ENCODE measurements at regions not wholly inside any gene's neighbourhood (a gene's known extent, or its start where the extent isn't known, plus 50 kb on each side); places are given as distances from the start of the nearest gene placed in this dataset.

DNA sequence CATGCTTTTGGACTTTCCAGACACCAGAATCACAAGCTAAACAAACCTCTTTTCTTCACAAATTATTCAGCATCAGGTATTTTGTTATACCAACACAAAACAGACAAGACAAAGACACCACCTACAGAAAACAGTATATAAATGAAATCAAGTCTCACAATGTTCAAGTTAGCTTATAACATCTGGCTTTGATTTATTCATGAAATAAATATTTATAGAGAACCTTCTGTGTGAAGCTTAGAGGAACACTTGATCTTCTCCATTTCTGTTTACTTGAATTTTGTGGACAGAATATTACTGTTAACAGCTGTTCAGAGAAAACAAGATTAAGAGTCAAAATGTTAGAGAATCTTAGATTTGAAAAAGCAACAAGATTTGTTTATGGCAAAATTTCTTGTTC lies 137.4 kb upstream of the PRR16 start:
- H3K79me2 ChIP-seq (ENCODE audit: control insufficient read depth, low read length) = no peaks in the 10 kb centered on the region

DNA sequence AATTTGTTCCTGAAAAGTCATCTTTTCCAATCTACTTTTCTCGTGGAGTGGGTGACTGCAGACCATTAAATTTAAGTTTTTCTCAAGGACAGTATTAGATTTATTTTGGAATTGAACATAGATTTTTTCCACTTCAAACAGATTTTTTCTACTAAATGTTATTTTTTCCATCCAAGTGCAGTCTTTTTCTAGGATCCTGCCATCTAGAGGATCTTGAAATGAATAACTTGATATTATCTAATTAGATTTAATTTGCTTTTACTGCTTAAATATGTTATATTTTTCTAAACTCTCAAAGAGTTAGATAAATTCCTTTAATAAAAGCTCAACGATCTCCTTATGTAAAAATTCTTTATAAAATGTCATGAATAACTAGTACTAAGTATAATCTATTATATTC lies 136.9 kb upstream of the PRR16 start:
- Histone ChIP-seq H3K4me2 (ENCODE audit: low read length) (no peak overlapping the region), H3F3A (ENCODE audit: control insufficient read depth, insufficient read depth) (no peaks in the 10 kb centered on the region), H3K9me3 (ENCODE audit: control insufficient read depth, insufficient read depth, low read length) (no peaks in the 10 kb centered on the region), H3K36me3 (ENCODE audit: control insufficient read depth, low read length) (no peaks in the 10 kb centered on the region), H3K27ac (ENCODE audit: low read depth, low read length) (no peak overlapping the region), H3K79me2 (ENCODE audit: control insufficient read depth, low read length) (no peaks in the 10 kb centered on the region), H4K20me1 (ENCODE audit: control insufficient read depth, insufficient read depth, low read depth, low read length) (no peaks in the 10 kb centered on the region), H3K4me3 (ENCODE audit: low read length) (no peak overlapping the region), H3K4me1 (ENCODE audit: control insufficient read depth, low read length) (no peaks in the 10 kb centered on the region), H3K27me3 (ENCODE audit: control insufficient read depth, low read length) (no peaks in the 10 kb centered on the region), H3K9me2 (replicated peaks; ENCODE audit: control insufficient read depth, low read length) (no peaks in the 10 kb centered on the region)
- TF ChIP-seq, protein P1, sequence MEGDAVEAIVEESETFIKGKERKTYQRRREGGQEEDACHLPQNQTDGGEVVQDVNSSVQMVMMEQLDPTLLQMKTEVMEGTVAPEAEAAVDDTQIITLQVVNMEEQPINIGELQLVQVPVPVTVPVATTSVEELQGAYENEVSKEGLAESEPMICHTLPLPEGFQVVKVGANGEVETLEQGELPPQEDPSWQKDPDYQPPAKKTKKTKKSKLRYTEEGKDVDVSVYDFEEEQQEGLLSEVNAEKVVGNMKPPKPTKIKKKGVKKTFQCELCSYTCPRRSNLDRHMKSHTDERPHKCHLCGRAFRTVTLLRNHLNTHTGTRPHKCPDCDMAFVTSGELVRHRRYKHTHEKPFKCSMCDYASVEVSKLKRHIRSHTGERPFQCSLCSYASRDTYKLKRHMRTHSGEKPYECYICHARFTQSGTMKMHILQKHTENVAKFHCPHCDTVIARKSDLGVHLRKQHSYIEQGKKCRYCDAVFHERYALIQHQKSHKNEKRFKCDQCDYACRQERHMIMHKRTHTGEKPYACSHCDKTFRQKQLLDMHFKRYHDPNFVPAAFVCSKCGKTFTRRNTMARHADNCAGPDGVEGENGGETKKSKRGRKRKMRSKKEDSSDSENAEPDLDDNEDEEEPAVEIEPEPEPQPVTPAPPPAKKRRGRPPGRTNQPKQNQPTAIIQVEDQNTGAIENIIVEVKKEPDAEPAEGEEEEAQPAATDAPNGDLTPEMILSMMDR (IDR thresholded peaks at IDR 0.05; ENCODE audit: low read depth, low read length, poor library complexity, severe bottlenecking) = no peak
- no peak for TF ChIP-seq EZH2phosphoT487 (IDR thresholded peaks at IDR 0.05; ENCODE audit: borderline replicate concordance, low read length)

More for the DNA sequence above, 137.4 kb upstream of the PRR16 start:
- H3K4me3 ChIP-seq (ENCODE audit: low read length) = no peak overlapping the region
- no peaks in the 10 kb centered on the region for H3K27me3 ChIP-seq (ENCODE audit: control insufficient read depth, low read length)
- H3F3A ChIP-seq (ENCODE audit: control insufficient read depth, insufficient read depth) = no peaks in the 10 kb centered on the region
- H3K4me1 ChIP-seq (ENCODE audit: control insufficient read depth, low read length) = no peaks in the 10 kb centered on the region
- TF ChIP-seq, protein P1 (IDR thresholded peaks at IDR 0.05; ENCODE audit: low read depth, low read length, poor library complexity, severe bottlenecking) = no peak
- no peak for TF ChIP-seq EZH2phosphoT487 (IDR thresholded peaks at IDR 0.05; ENCODE audit: borderline replicate concordance, low read length)
- H3K9me2 ChIP-seq (replicated peaks; ENCODE audit: control insufficient read depth, low read length) = no peaks in the 10 kb centered on the region
- no peaks in the 10 kb centered on the region for H3K36me3 ChIP-seq (ENCODE audit: control insufficient read depth, low read length)
- no peak overlapping the region for H3K4me2 ChIP-seq (ENCODE audit: low read length)
- H3K27ac ChIP-seq (ENCODE audit: low read depth, low read length) = no peak overlapping the region
- no peaks in the 10 kb centered on the region for H4K20me1 ChIP-seq (ENCODE audit: control insufficient read depth, insufficient read depth, low read depth, low read length)
- H3K9me3 ChIP-seq (ENCODE audit: control insufficient read depth, insufficient read depth, low read length) = no peaks in the 10 kb centered on the region

DNA sequence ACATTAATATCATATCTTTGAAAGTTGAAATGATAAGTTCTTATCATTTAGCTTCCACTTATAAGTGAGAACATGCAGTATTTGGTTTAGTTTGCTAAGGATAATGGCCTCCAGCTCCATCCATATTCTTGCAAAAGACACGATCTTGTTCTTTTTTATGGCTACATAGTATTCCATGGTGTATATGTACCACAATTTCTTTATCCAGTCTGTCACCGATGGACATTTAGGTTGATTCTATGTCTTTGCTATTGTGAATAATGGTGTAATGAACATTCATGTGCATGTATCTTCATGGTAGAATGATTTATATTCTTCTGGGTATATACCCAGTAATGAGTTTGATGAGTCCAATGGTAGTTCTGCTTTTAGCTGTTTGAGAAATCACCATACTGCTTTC lies 135.0 kb upstream of the PRR16 start:
- Histone ChIP-seq H3K4me1 (ENCODE audit: control insufficient read depth, low read length) (no peaks in the 10 kb centered on the region), H3K4me3 (ENCODE audit: low read length) (no peak overlapping the region), H3K9me3 (ENCODE audit: control insufficient read depth, insufficient read depth, low read length) (no peaks in the 10 kb centered on the region), H3K27me3 (ENCODE audit: control insufficient read depth, low read length) (no peaks in the 10 kb centered on the region), H3K4me2 (ENCODE audit: low read length) (no peak overlapping the region), H3K27ac (ENCODE audit: low read depth, low read length) (no peak overlapping the region), H4K20me1 (ENCODE audit: control insufficient read depth, insufficient read depth, low read depth, low read length) (no peaks in the 10 kb centered on the region), H3K79me2 (ENCODE audit: control insufficient read depth, low read length) (no peaks in the 10 kb centered on the region), H3K36me3 (ENCODE audit: control insufficient read depth, low read length) (no peaks in the 10 kb centered on the region), H3F3A (ENCODE audit: control insufficient read depth, insufficient read depth) (no peaks in the 10 kb centered on the region), H3K9me2 (replicated peaks; ENCODE audit: control insufficient read depth, low read length) (no peaks in the 10 kb centered on the region)
- no peak for TF ChIP-seq EZH2phosphoT487 (IDR thresholded peaks at IDR 0.05; ENCODE audit: borderline replicate concordance, low read length)
- TF ChIP-seq, protein P1 (IDR thresholded peaks at IDR 0.05; ENCODE audit: low read depth, low read length, poor library complexity, severe bottlenecking) = no peak

GRCh38 chr5:120330558-120330957 lies 133.5 kb upstream of the PRR16 start:
- H3K27me3 ChIP-seq (ENCODE audit: control insufficient read depth, low read length) = no peaks in the 10 kb centered on the region
- no peaks in the 10 kb centered on the region for H3K36me3 ChIP-seq (ENCODE audit: control insufficient read depth, low read length)
- H3K4me3 ChIP-seq (ENCODE audit: low read length) = no peak overlapping the region
- no peaks in the 10 kb centered on the region for H3K9me3 ChIP-seq (ENCODE audit: control insufficient read depth, insufficient read depth, low read length)
- no peak overlapping the region for H3K4me2 ChIP-seq (ENCODE audit: low read length)
- H3K4me1 ChIP-seq (ENCODE audit: control insufficient read depth, low read length) = no peaks in the 10 kb centered on the region
- H4K20me1 ChIP-seq (ENCODE audit: control insufficient read depth, insufficient read depth, low read depth, low read length) = no peaks in the 10 kb centered on the region
- no peak overlapping the region for H3K27ac ChIP-seq (ENCODE audit: low read depth, low read length)
- no peak for TF ChIP-seq EZH2phosphoT487 (IDR thresholded peaks at IDR 0.05; ENCODE audit: borderline replicate concordance, low read length)
- TF ChIP-seq, protein P1 (IDR thresholded peaks at IDR 0.05; ENCODE audit: low read depth, low read length, poor library complexity, severe bottlenecking) = no peak
- H3K9me2 ChIP-seq (replicated peaks; ENCODE audit: control insufficient read depth, low read length) = no peaks in the 10 kb centered on the region
- no peaks in the 10 kb centered on the region for H3F3A ChIP-seq (ENCODE audit: control insufficient read depth, insufficient read depth)
- H3K79me2 ChIP-seq (ENCODE audit: control insufficient read depth, low read length) = no peaks in the 10 kb centered on the region

Data from DOHH2 (cell line).